Stimulated activated effector memory CD8-positive, alpha-beta T cell treated with anti-CD3 and anti-CD28 coated beads, Interleukin-12 subunit alpha, Interleukin-12 subunit beta, amount 100 ng/mL, for 72 hours (primary cell): ENCODE measurements at regions not wholly inside any gene's neighbourhood (a gene's known extent, or its start where the extent isn't known, plus 50 kb on each side); places are given as distances from the start of the nearest gene placed in this dataset.

Source experiments
- ATAC-seq: fragments of 150-1000 bp; cut with Tn5 transposase; 2 replicates; pipeline ENCODE4 v1.10.0; 2021
- DNase-seq, 2 donors: peaks; one replicate each; pipeline ENCODE4 v3.0.0; 2021 to 2022; ENCODE audit warnings: low spot score in 2 of 2
- H3K27ac Mint-ChIP-seq: one replicate; pipeline ENCODE4 v1.8.0; 2022; ENCODE audit warnings: mild to moderate bottlenecking, mixed read lengths
- H3K36me3 Mint-ChIP-seq: one replicate; pipeline ENCODE4 v1.8.0; 2022; ENCODE audit warnings: mild to moderate bottlenecking, mixed read lengths
- H3K4me1 Mint-ChIP-seq: one replicate; pipeline ENCODE4 v1.8.0; 2022; ENCODE audit warnings: mixed read lengths
- H3K4me3 Mint-ChIP-seq: one replicate; pipeline ENCODE4 v1.8.0; 2022; ENCODE audit warnings: mild to moderate bottlenecking, mixed read lengths
- H3K9me3 Mint-ChIP-seq: one replicate; pipeline ENCODE4 v1.8.0; 2022; ENCODE audit warnings: mixed read lengths

- DNase-seq, result no peak
- no peak for ATAC-seq
- Mint-ChIP-seq H3K9me3 (peaks cover 8% of the 10 kb centered on the region), H3K27ac (no peak overlapping the region), H3K36me3 (no peaks in the 10 kb centered on the region), H3K4me3 (no peak overlapping the region), H3K4me1 (no peaks in the 10 kb centered on the region)
Observed at GRCh38 chr3:154990543-154990942, 89.6 kb upstream of the MME start.

- Mint-ChIP-seq H3K27ac (no peak overlapping the region), H3K36me3 (no peaks in the 10 kb centered on the region)
- peak; percentile 24 for ATAC-seq
Observed at GRCh38 chr3:154987846-154988245, 92.3 kb upstream of the MME start.

GRCh38 chr3:154981664-154982063 lies 98.5 kb upstream of the MME start:
- Mint-ChIP-seq H3K36me3 (no peaks in the 10 kb centered on the region), H3K4me1 (no peaks in the 10 kb centered on the region), H3K4me3 (no peak overlapping the region), H3K27ac (no peak overlapping the region), H3K9me3 (peaks cover 4% of the 10 kb centered on the region)
- DNase-seq (no peak), ATAC-seq (no peak)

More at GRCh38 chr3:154987846-154988245, 92.3 kb upstream of the MME start:
- Mint-ChIP-seq H3K4me3 (no peak overlapping the region), H3K9me3 (peaks cover 13% of the 10 kb centered on the region), H3K4me1 (no peaks in the 10 kb centered on the region)
- no peak for DNase-seq

- ATAC-seq (no peak), DNase-seq (no peak)
- Mint-ChIP-seq H3K4me1 (no peaks in the 10 kb centered on the region), H3K36me3 (no peaks in the 10 kb centered on the region), H3K9me3 (peaks cover 4% of the 10 kb centered on the region), H3K27ac (no peak overlapping the region), H3K4me3 (no peak overlapping the region)
Observed at GRCh38 chr3:154981201-154981600, 98.9 kb upstream of the MME start.

- Mint-ChIP-seq H3K4me1 (no peaks in the 10 kb centered on the region), H3K9me3 (peaks cover 4% of the 10 kb centered on the region), H3K27ac (no peak overlapping the region), H3K36me3 (no peaks in the 10 kb centered on the region), H3K4me3 (no peak overlapping the region)
- no peak for DNase-seq
- ATAC-seq, result no peak
Observed at GRCh38 chr3:154979331-154979730, 100.8 kb upstream of the MME start.

- Mint-ChIP-seq H3K4me1 (no peaks in the 10 kb centered on the region), H3K36me3 (no peaks in the 10 kb centered on the region), H3K9me3 (no peaks in the 10 kb centered on the region), H3K4me3 (no peak overlapping the region), H3K27ac (no peak overlapping the region)
- no peak for ATAC-seq
- no peak for DNase-seq
Observed at GRCh38 chr3:154977666-154978065, 102.5 kb upstream of the MME start.

- Mint-ChIP-seq H3K4me1 (no peaks in the 10 kb centered on the region), H3K27ac (no peak overlapping the region), H3K4me3 (no peak overlapping the region), H3K36me3 (no peaks in the 10 kb centered on the region), H3K9me3 (peaks cover 3% of the 10 kb centered on the region)
- ATAC-seq (no peak), DNase-seq (no peak)
Observed at GRCh38 chr3:154976072-154976983, 103.8 kb upstream of the MME start.

- Mint-ChIP-seq H3K27ac (no peak overlapping the region), H3K36me3 (no peaks in the 10 kb centered on the region), H3K4me3 (no peak overlapping the region), H3K4me1 (no peaks in the 10 kb centered on the region), H3K9me3 (peaks cover 3% of the 10 kb centered on the region)
- DNase-seq, result no peak
- no peak for ATAC-seq
Observed at GRCh38 chr3:154973851-154974250, 106.3 kb upstream of the MME start.

GRCh38 chr3:154972951-154973350 lies 107.2 kb upstream of the MME start:
- ATAC-seq, result no peak
- Mint-ChIP-seq H3K4me3 (no peak overlapping the region), H3K9me3 (peaks cover 5% of the 10 kb centered on the region), H3K4me1 (no peaks in the 10 kb centered on the region), H3K36me3 (no peaks in the 10 kb centered on the region), H3K27ac (no peak overlapping the region)
- no peak for DNase-seq

- no peak for ATAC-seq
- H3K4me3 Mint-ChIP-seq, result no peak overlapping the region
- H3K4me1 Mint-ChIP-seq, result no peaks in the 10 kb centered on the region
Observed at GRCh38 chr3:154971771-154972326, 108.3 kb upstream of the MME start.

GRCh38 chr3:154971341-154971740 lies 108.8 kb upstream of the MME start:
- H3K4me1 Mint-ChIP-seq, result no peaks in the 10 kb centered on the region
- no peak overlapping the region for H3K4me3 Mint-ChIP-seq
- ATAC-seq (no peak), DNase-seq (no peak)
- H3K36me3 Mint-ChIP-seq, result no peaks in the 10 kb centered on the region
- peaks cover 6% of the 10 kb centered on the region for H3K9me3 Mint-ChIP-seq
- no peak overlapping the region for H3K27ac Mint-ChIP-seq

More at GRCh38 chr3:154971771-154972326, 108.3 kb upstream of the MME start:
- DNase-seq, result no peak
- no peak overlapping the region for H3K27ac Mint-ChIP-seq
- H3K36me3 Mint-ChIP-seq, result no peaks in the 10 kb centered on the region
- H3K9me3 Mint-ChIP-seq, result peaks cover 6% of the 10 kb centered on the region

GRCh38 chr3:154970797-154971196 lies 109.3 kb upstream of the MME start:
- peaks cover 6% of the 10 kb centered on the region for H3K9me3 Mint-ChIP-seq
- no peak overlapping the region for H3K4me3 Mint-ChIP-seq
- H3K36me3 Mint-ChIP-seq, result no peaks in the 10 kb centered on the region
- H3K4me1 Mint-ChIP-seq, result no peaks in the 10 kb centered on the region
- no peak overlapping the region for H3K27ac Mint-ChIP-seq
- no peak for ATAC-seq
- no peak for DNase-seq

- no peak for DNase-seq
- ATAC-seq, result no peak
- Mint-ChIP-seq H3K4me3 (no peak overlapping the region), H3K4me1 (no peaks in the 10 kb centered on the region), H3K27ac (no peak overlapping the region), H3K36me3 (no peaks in the 10 kb centered on the region), H3K9me3 (peaks cover 6% of the 10 kb centered on the region)
Observed at GRCh38 chr3:154969366-154969765, 110.8 kb upstream of the MME start.

GRCh38 chr3:154967090-154967489 lies 113.0 kb upstream of the MME start:
- Mint-ChIP-seq H3K9me3 (peaks cover 12% of the 10 kb centered on the region), H3K4me1 (no peaks in the 10 kb centered on the region), H3K27ac (no peak overlapping the region), H3K4me3 (no peak overlapping the region), H3K36me3 (no peaks in the 10 kb centered on the region)
- ATAC-seq (no peak), DNase-seq (no peak)

- no peak for DNase-seq
- H3K4me3 Mint-ChIP-seq, result no peak overlapping the region
- peaks cover 7% of the 10 kb centered on the region for H3K9me3 Mint-ChIP-seq
- no peaks in the 10 kb centered on the region for H3K36me3 Mint-ChIP-seq
- H3K4me1 Mint-ChIP-seq, result no peaks in the 10 kb centered on the region
- no peak for ATAC-seq
- no peak overlapping the region for H3K27ac Mint-ChIP-seq
Observed at GRCh38 chr3:154956815-154957214, 123.3 kb upstream of the MME start.

- H3K36me3 Mint-ChIP-seq, result no peaks in the 10 kb centered on the region
- no peak overlapping the region for H3K27ac Mint-ChIP-seq
- H3K9me3 Mint-ChIP-seq, result peaks cover 13% of the 10 kb centered on the region
- no peak overlapping the region for H3K4me3 Mint-ChIP-seq
- DNase-seq (no peak), ATAC-seq (no peak)
- no peaks in the 10 kb centered on the region for H3K4me1 Mint-ChIP-seq
Observed at GRCh38 chr3:154955907-154956533, 124.1 kb upstream of the MME start.
